ENCODE measurements at regions not wholly inside any gene's neighbourhood (a gene's known extent, or its start where the extent isn't known, plus 50 kb on each side); places are given as distances from the start of the nearest gene placed in this dataset.
A peak's percentile ranks its signal among the peaks of the same experiment; 100 is the strongest.

- BruUV-seq (replicated peaks): no TSS peak
- no peaks in the 10 kb centered on the region for H4K20me1 ChIP-seq (ENCODE audit: insufficient read depth, low read length)
- in situ Hi-C loops (cut with MboI; ENCODE audit: low sequenced_read_pairs) (no loop called here), intact Hi-C loops (cut with micrococcal nuclease) (loop anchor here (1.0 kb wide), 3 partner anchors 149 to 412 kb away; no protein-coding TSS in a partner anchor), dilution Hi-C loops (cut with HindIII; ENCODE audit: low sequenced_read_pairs, unreplicated experiment) (no loop called here)
- no peaks in the 10 kb centered on the region for H3K4me1 ChIP-seq (ENCODE audit: control insufficient read depth, insufficient read depth, low read length)
- H2AK5ac ChIP-seq (ENCODE audit: low read depth, low read length): no peak overlapping the region
- ATAC-seq (ENCODE audit: low read depth): peak; percentile 60
- H3K9me1 ChIP-seq (ENCODE audit: insufficient read depth, low read length): no peaks in the 10 kb centered on the region
- no peak overlapping the region for H3K4me3 ChIP-seq (ENCODE audit: insufficient read depth, low read depth, low read length)
- TF ChIP-seq BHLHE40 (IDR thresholded peaks at IDR 0.05; ENCODE audit: low read depth, low read length): no peak
- no peak for TF ChIP-seq CEBPB (IDR thresholded peaks at IDR 0.05; ENCODE audit: low read depth, low read length)
- TF ChIP-seq POLR2A (IDR thresholded peaks at IDR 0.05; ENCODE audit: low read depth, low read length): no peak
- TF ChIP-seq MXI1 (IDR thresholded peaks at IDR 0.05; ENCODE audit: borderline replicate concordance, low read depth, low read length): no peak
- peak; percentile 36 for TF ChIP-seq CTCF (conservative IDR thresholded peaks at IDR 0.05; ENCODE audit: low read depth, low read length)
- TF ChIP-seq RAD21 (IDR thresholded peaks at IDR 0.05; ENCODE audit: low read length): peak; percentile 53
- TF ChIP-seq FOS (IDR thresholded peaks at IDR 0.05; ENCODE audit: low read depth, low read length): no peak
- TF ChIP-seq ELK1 (IDR thresholded peaks at IDR 0.05; ENCODE audit: borderline replicate concordance, low read depth, low read length): no peak
- no peak for TF ChIP-seq USF2 (IDR thresholded peaks at IDR 0.05; ENCODE audit: low read depth, low read length)
- no peak for TF ChIP-seq MAFK (IDR thresholded peaks at IDR 0.05; ENCODE audit: low read depth, low read length)
- TF ChIP-seq MAZ (IDR thresholded peaks at IDR 0.05; ENCODE audit: borderline replicate concordance, low read depth, low read length): no peak
- no peak for TF ChIP-seq NFE2L2 (IDR thresholded peaks at IDR 0.05; ENCODE audit: low read depth, low read length)
- TF ChIP-seq RFX5 (IDR thresholded peaks at IDR 0.05; ENCODE audit: low read depth, low read length): no peak
- TF ChIP-seq RCOR1 (IDR thresholded peaks at IDR 0.05; ENCODE audit: insufficient replicate concordance, low read length): no peak
- peak; percentile 37 for TF ChIP-seq SMC3 (IDR thresholded peaks at IDR 0.05; ENCODE audit: low read depth, low read length)
- no peak for TF ChIP-seq CHD1 (IDR thresholded peaks at IDR 0.05; ENCODE audit: low read depth, low read length)
- H3K4me2 ChIP-seq (ENCODE audit: low read depth, low read length): no peak overlapping the region
- peak; percentile 19 for DNase-seq
- no peak overlapping the region for H3K9ac ChIP-seq (ENCODE audit: low read depth, low read length)
- H3K23ac ChIP-seq (ENCODE audit: low read depth, low read length): no peak overlapping the region
- no peak overlapping the region for H2AFZ ChIP-seq (replicated peaks; ENCODE audit: low read length, poor library complexity)
- no peaks in the 10 kb centered on the region for H3K79me1 ChIP-seq (ENCODE audit: low read depth in 1 of 2, low read length in 2 of 2)
- H2AK9ac ChIP-seq (replicated peaks; ENCODE audit: low read depth, low read length, poor library complexity): no peak overlapping the region
- no peak overlapping the region for H4K91ac ChIP-seq (ENCODE audit: insufficient read depth, low read depth, low read length)
- no peak overlapping the region for H2BK15ac ChIP-seq (ENCODE audit: low read depth, low read length)
- H3K27me3 ChIP-seq (ENCODE audit: control insufficient read depth, insufficient read depth, low read length): peaks cover 1% of the 10 kb centered on the region; the same call in 1 of the 2 replicates
- no peak overlapping the region for H3K27ac ChIP-seq (ENCODE audit: insufficient read depth, low read length)
- H2BK120ac ChIP-seq (ENCODE audit: low read depth, low read length): no peak overlapping the region
- CTCF ChIA-PET: interaction anchor here (1.5 kb wide), 1 partner anchor 350 kb away, joined by 6 read pairs; no protein-coding TSS in a partner anchor
- no peaks in the 10 kb centered on the region for H3K36me3 ChIP-seq (ENCODE audit: control insufficient read depth, insufficient read depth, low read length)
- no peak overlapping the region for H4K8ac ChIP-seq (ENCODE audit: low read depth in 2 of 2, low read length in 2 of 2)
- H4K5ac ChIP-seq (ENCODE audit: low read depth, low read length): no peak overlapping the region
- H2BK5ac ChIP-seq (ENCODE audit: low read depth, low read length, poor library complexity, severe bottlenecking): no peak overlapping the region
- no peak overlapping the region for H3K14ac ChIP-seq (replicated peaks; ENCODE audit: low read depth, low read length)
- POLR2A ChIA-PET (ENCODE audit: unreplicated experiment): no interaction called here
- no peak overlapping the region for H2BK20ac ChIP-seq (ENCODE audit: low read depth, low read length)
- no peak overlapping the region for H3K18ac ChIP-seq (ENCODE audit: low read depth, low read length)
- H3K56ac ChIP-seq (ENCODE audit: extremely low read depth, insufficient read depth, low read length): no peak overlapping the region
- H3K9me3 ChIP-seq (ENCODE audit: control insufficient read depth, insufficient read depth, low read length): no peaks in the 10 kb centered on the region
- H3K4ac ChIP-seq (ENCODE audit: low read depth, low read length): no peak overlapping the region
Measured at GRCh38 chr7:18119985-18120384, 92.3 kb upstream of the PRPS1L1 start.

Measured in IMR-90 (cell line).